Stomach (tissue), 8 donors: ENCODE measurements at regions not wholly inside any gene's neighbourhood (a gene's known extent, or its start where the extent isn't known, plus 50 kb on each side); places are given as distances from the start of the nearest gene placed in this dataset.

Source experiments
- DNase-seq, 2 donors: peaks; one replicate each; pipeline versions ENCODE4 v3.0.0 to v3.0.0-alpha.2; 2013 to 2019
- H3K27ac ChIP-seq, 5 donors: fragments of 200-600 bp in 4 of 5; sonication (generic) in 4 of 5; one replicate each; pipeline ENCODE4 v1.5.1; 2013 to 2019; ENCODE audit warnings: mild to moderate bottlenecking in 1 of 5, moderate library complexity in 1 of 5
- H3K27me3 ChIP-seq, 3 donors: fragments of 200-600 bp; sonication (generic); one replicate each; pipeline ENCODE4 v1.5.1; 2017 to 2019; ENCODE audit warnings: mixed run types in 1 of 3
- H3K36me3 ChIP-seq, 4 donors: fragments of 200-600 bp; sonication (generic); 1 replicate in 3 of 4; 2 replicates in 1 of 4; pipeline ENCODE4 v1.5.1; 2016 to 2019
- H3K4me1 ChIP-seq, 4 donors: fragments of 200-600 bp; sonication (generic); one replicate each; pipeline ENCODE4 v1.5.1; 2016 to 2019
- H3K4me3 ChIP-seq, 4 donors: fragments of 200-600 bp; sonication (generic) in 3 of 4; one replicate each; pipeline ENCODE4 v1.5.1; 2016 to 2019; ENCODE audit warnings: mild to moderate bottlenecking in 1 of 4
- H3K9me3 ChIP-seq, 4 donors: fragments of 200-600 bp; sonication (generic); one replicate each; pipeline ENCODE4 v1.5.1; 2016 to 2019
- CTCF ChIP-seq, 7 experiments: fragments of 450-650 bp in 4 of 7; fragments of 200-600 bp in 3 of 7; sonication (generic) in 3 of 7; IDR thresholded peaks; one replicate each; pipeline ENCODE4 v1.5.1; 2016 to 2019; ENCODE audit warnings: antibody characterized with exemption in 7 of 7, control low read depth in 2 of 7, mild to moderate bottlenecking in 1 of 7
- EP300 ChIP-seq: sonication (generic); formaldehyde crosslinking; IDR thresholded peaks from one replicate; pipeline ENCODE4 v1.6.1; 2017; ENCODE audit warnings: antibody characterized with exemption
- POLR2A ChIP-seq, 4 donors: fragments of 450-650 bp; IDR thresholded peaks; one replicate each; pipeline ENCODE4 v1.6.1; 2016; ENCODE audit warnings: antibody characterized with exemption in 4 of 4, control low read depth in 2 of 4, mild to moderate bottlenecking in 1 of 4, moderate library complexity in 1 of 4
- POLR2AphosphoS5 ChIP-seq, 3 donors: sonication (generic); formaldehyde crosslinking; IDR thresholded peaks; one replicate each; pipeline ENCODE4 v1.6.1; 2016; ENCODE audit warnings: antibody characterized with exemption in 3 of 3
- WGBS, 5 donors: extraction: QIAGEN DNeasy Blood & Tissue Kit in 3 of 5; methylation state at CpG; one replicate each; pipeline versions ENCODE4 v1.1.5 to v1.1.7; 2013 to 2018; 5-methylcytosine and 5-hydroxymethylcytosine counted together
- intact Hi-C: fragments of 100-400 bp; cut with DNase I; formaldehyde crosslinking; loops from one replicate; pipeline ENCODE4 v1.15.1; 2023; ENCODE audit warnings: low total_unique reads
- donor health status: healthy with polysubstance abuse.
- donor health status: Bipolar disorder and iron deficiency.
- donor health status: healthy.

- Histone ChIP-seq H3K9me3 (no peaks in the 10 kb centered on the region), H3K27me3 (no peaks in the 10 kb centered on the region), H3K27ac (no peak overlapping the region), H3K4me3 (no peak overlapping the region), H3K36me3 (no peaks in the 10 kb centered on the region), H3K4me1 (no peaks in the 10 kb centered on the region)
- 76 to 90% (median 86%) methylated on average over 11 of the region's 11 CpGs for WGBS, 5 donors
- TF ChIP-seq CTCF (IDR thresholded peaks at IDR 0.05) (no peak), POLR2AphosphoS5 (IDR thresholded peaks at IDR 0.05) (no peak), EP300 (no peak), POLR2A (IDR thresholded peaks at IDR 0.05) (no peak)
- intact Hi-C loops: no loop called here
- DNase-seq: no peak
Measured at GRCh38 chr1:106791041-106791440, 265.4 kb upstream of the PRMT6 start.

GRCh38 chr1:106793651-106794050 is 262.8 kb upstream of the PRMT6 start:
- H3K9me3 ChIP-seq: no peaks in the 10 kb centered on the region
- H3K27me3 ChIP-seq: no peaks in the 10 kb centered on the region
- no peak overlapping the region for H3K27ac ChIP-seq
- no peak for TF ChIP-seq CTCF (IDR thresholded peaks at IDR 0.05)
- TF ChIP-seq POLR2AphosphoS5 (IDR thresholded peaks at IDR 0.05): no peak
- no peak for TF ChIP-seq POLR2A (IDR thresholded peaks at IDR 0.05)
- TF ChIP-seq EP300: no peak
- H3K4me1 ChIP-seq: no peaks in the 10 kb centered on the region
- no peaks in the 10 kb centered on the region for H3K36me3 ChIP-seq
- no peak for DNase-seq
- WGBS, 5 donors: 66 to 80% (median 75%) methylated on average over 2 of the region's 2 CpGs
- intact Hi-C loops: no loop called here
- no peak overlapping the region for H3K4me3 ChIP-seq

GRCh38 chr1:106798991-106799390 is 257.5 kb upstream of the PRMT6 start:
- no peak for TF ChIP-seq POLR2AphosphoS5 (IDR thresholded peaks at IDR 0.05)
- no peak for TF ChIP-seq EP300
- TF ChIP-seq POLR2A (IDR thresholded peaks at IDR 0.05): no peak
- no peak for TF ChIP-seq CTCF (IDR thresholded peaks at IDR 0.05)
- Histone ChIP-seq H3K9me3 (no peaks in the 10 kb centered on the region), H3K36me3 (no peaks in the 10 kb centered on the region), H3K4me1 (no peaks in the 10 kb centered on the region), H3K27me3 (no peaks in the 10 kb centered on the region), H3K4me3 (no peak overlapping the region), H3K27ac (no peak overlapping the region)
- 45 to 75% (median 50%) methylated on average over 4 of the region's 4 CpGs for WGBS, 5 donors
- intact Hi-C loops: no loop called here
- DNase-seq: no peak

GRCh38 chr1:106802181-106802580 is 254.3 kb upstream of the PRMT6 start:
- no peak overlapping the region for H3K27ac ChIP-seq
- H3K4me1 ChIP-seq: no peaks in the 10 kb centered on the region
- no peak for DNase-seq
- WGBS, 5 donors: 67 to 79% (median 72%) methylated on average over 1 of the region's 1 CpG
- no peaks in the 10 kb centered on the region for H3K36me3 ChIP-seq
- H3K27me3 ChIP-seq: no peaks in the 10 kb centered on the region
- intact Hi-C loops: no loop called here
- H3K9me3 ChIP-seq: no peaks in the 10 kb centered on the region
- no peak overlapping the region for H3K4me3 ChIP-seq
- TF ChIP-seq CTCF (IDR thresholded peaks at IDR 0.05) (no peak), EP300 (no peak), POLR2A (IDR thresholded peaks at IDR 0.05) (no peak), POLR2AphosphoS5 (IDR thresholded peaks at IDR 0.05) (no peak)
